ENCODE measurements at regions not wholly inside any gene's neighbourhood (a gene's known extent, or its start where the extent isn't known, plus 50 kb on each side); places are given as distances from the start of the nearest gene placed in this dataset.

- TF ChIP-seq CTCF (IDR thresholded peaks at IDR 0.05; ENCODE audit: insufficient read depth, low read depth, low read length, missing control alignments) = no peak
- DNase-seq (ENCODE audit: low read depth) = peak; percentile 33
- no peak overlapping the region for H3K4me3 ChIP-seq (ENCODE audit: low read length)
Observed at GRCh38 chr3:65303431-65303830, 615.6 kb upstream of the ADAMTS9 start.

DNA sequence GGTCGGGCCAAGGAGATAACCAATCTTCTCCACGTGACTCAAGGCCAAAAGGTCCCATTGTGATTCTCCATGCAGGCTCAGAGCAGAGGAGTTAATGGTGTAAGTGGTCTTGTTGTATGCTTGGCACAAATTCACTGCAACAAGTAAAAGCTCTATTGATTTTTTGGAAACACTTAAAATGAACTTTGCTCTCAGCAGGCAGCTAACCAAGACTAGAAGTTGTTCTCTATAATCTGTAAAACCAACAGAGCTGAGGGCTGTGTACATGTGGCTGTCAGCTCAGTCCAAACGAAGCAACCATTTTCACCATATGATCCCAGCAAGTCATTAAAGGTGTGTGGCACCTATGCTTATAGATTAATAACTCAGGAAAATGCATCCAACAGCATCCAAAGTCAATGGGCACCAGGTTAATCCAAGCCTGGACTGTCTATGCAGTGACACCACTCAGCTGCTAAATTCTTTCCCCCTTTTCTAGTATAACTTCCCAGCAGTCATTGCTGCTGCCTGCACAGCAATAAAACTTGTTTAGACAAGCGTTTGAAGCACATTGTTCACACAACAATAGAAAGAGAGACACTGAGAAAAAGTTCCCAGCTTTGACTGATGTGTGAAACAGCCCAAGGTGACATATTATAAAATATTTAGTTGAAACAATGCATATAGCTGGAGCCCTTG lies 603.8 kb upstream of the ADAMTS9 start:
- DNase-seq (ENCODE audit: low read depth) = peak; percentile 5
- TF ChIP-seq CTCF (IDR thresholded peaks at IDR 0.05; ENCODE audit: insufficient read depth, low read depth, low read length, missing control alignments) = no peak
- H3K4me3 ChIP-seq (ENCODE audit: low read length) = no peak overlapping the region

GRCh38 chr3:65288776-65289175 lies 601.0 kb upstream of the ADAMTS9 start:
- no peak overlapping the region for H3K4me3 ChIP-seq (ENCODE audit: low read length)
- DNase-seq (ENCODE audit: low read depth) = no peak
- TF ChIP-seq CTCF (IDR thresholded peaks at IDR 0.05; ENCODE audit: insufficient read depth, low read depth, low read length, missing control alignments) = no peak

DNA sequence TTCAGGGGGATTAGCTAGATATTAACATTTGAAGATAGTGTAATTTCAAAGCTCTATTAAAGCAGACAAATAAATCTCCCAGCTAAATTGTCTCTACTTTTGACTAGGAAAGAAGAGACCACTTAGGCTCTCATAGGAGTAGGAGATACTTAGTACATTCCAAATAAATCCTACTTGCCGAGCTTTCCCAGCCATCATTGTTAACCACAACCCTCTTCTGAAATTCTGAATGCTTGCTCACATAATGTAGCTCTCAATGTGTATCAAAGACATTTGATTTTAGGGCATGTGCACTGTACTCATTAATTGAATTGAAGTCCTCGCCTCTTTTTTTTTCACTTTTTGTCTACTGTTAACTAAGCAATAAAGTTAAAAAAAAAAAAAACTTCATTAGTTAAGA lies 598.2 kb upstream of the ADAMTS9 start:
- no peak for TF ChIP-seq CTCF (IDR thresholded peaks at IDR 0.05; ENCODE audit: insufficient read depth, low read depth, low read length, missing control alignments)
- DNase-seq (ENCODE audit: low read depth) = no peak
- H3K4me3 ChIP-seq (ENCODE audit: low read length) = no peak overlapping the region

- no peak for TF ChIP-seq CTCF (IDR thresholded peaks at IDR 0.05; ENCODE audit: insufficient read depth, low read depth, low read length, missing control alignments)
- no peak for DNase-seq (ENCODE audit: low read depth)
- no peak overlapping the region for H3K4me3 ChIP-seq (ENCODE audit: low read length)
Observed at GRCh38 chr3:65284961-65285360, 597.2 kb upstream of the ADAMTS9 start.

DNA sequence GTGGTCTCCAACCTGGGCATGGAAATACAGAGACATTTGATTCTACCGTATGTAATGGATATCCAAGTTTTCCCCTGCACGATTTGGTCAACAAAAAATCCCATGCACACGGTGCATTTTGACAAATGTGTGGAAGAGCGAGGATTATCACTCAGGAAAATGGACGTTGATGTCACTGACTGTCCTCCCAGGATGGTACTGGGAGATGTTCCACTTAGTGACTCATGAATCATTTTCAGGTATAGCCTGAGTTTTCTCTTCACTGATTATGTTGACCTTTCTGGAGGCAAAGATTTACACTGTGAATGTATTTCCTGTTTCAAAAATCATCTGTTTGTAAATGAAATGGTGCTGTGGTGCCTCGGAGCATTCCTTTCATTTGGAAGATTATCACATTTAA lies 596.7 kb upstream of the ADAMTS9 start:
- TF ChIP-seq CTCF (IDR thresholded peaks at IDR 0.05; ENCODE audit: insufficient read depth, low read depth, low read length, missing control alignments) = no peak
- H3K4me3 ChIP-seq (ENCODE audit: low read length) = no peak overlapping the region
- DNase-seq (ENCODE audit: low read depth) = no peak

GRCh38 chr3:65279225-65279782 lies 591.5 kb upstream of the ADAMTS9 start:
- DNase-seq (ENCODE audit: low read depth) = no peak
- no peak overlapping the region for H3K4me3 ChIP-seq (ENCODE audit: low read length)
- no peak for TF ChIP-seq CTCF (IDR thresholded peaks at IDR 0.05; ENCODE audit: insufficient read depth, low read depth, low read length, missing control alignments)
